AML-193 (cell line): ENCODE measurements at regions not wholly inside any gene's neighbourhood (a gene's known extent, or its start where the extent isn't known, plus 50 kb on each side); places are given as distances from the start of the nearest gene placed in this dataset.
"Not testable (repeated sequence)": the region's sequence is repeated elsewhere in the genome, so short reads cannot be mapped to it uniquely, and the experiment has no call there.

ENCODE experiments used
- DNase-seq, 2 experiments: peaks; one replicate each; lab custom pipeline; 2025; lab: John Stamatoyannopoulos, UW

- DNase-seq = no peak
These were observed 132.7 kb upstream of the TCF21 start for GRCh38 chr6:133756078-133756695.

- DNase-seq = no peak
These were observed 131.6 kb upstream of the TCF21 start for GRCh38 chr6:133757335-133757734.

- DNase-seq = no peak
These were observed 130.0 kb upstream of the TCF21 start for GRCh38 chr6:133758815-133759335.

GRCh38 chr6:133759524-133759923 lies 129.4 kb upstream of the TCF21 start:
- DNase-seq = no peak

GRCh38 chr6:133761706-133762105 lies 127.2 kb upstream of the TCF21 start:
- DNase-seq = no peak

- DNase-seq = no peak
These were observed 124.7 kb upstream of the TCF21 start for GRCh38 chr6:133764008-133764753.

GRCh38 chr6:133764754-133765208 lies 124.1 kb upstream of the TCF21 start:
- no peak for DNase-seq

- no peak for DNase-seq
These were observed 121.4 kb upstream of the TCF21 start for GRCh38 chr6:133767357-133767970.

- no peak for DNase-seq
These were observed 120.1 kb upstream of the TCF21 start for GRCh38 chr6:133768656-133769295.

- no peak for DNase-seq
These were observed 119.5 kb upstream of the TCF21 start for GRCh38 chr6:133769463-133769862.

GRCh38 chr6:133772567-133772966 lies 116.3 kb upstream of the TCF21 start:
- no peak for DNase-seq

- DNase-seq = no peak
These were observed 115.1 kb upstream of the TCF21 start for GRCh38 chr6:133773776-133774175.

GRCh38 chr6:133774356-133774755 lies 114.6 kb upstream of the TCF21 start:
- DNase-seq = no peak

GRCh38 chr6:133778414-133779130 lies 110.3 kb upstream of the TCF21 start:
- DNase-seq = no peak

GRCh38 chr6:133779916-133780695 lies 108.8 kb upstream of the TCF21 start:
- no peak for DNase-seq

GRCh38 chr6:133786016-133786415 lies 102.9 kb upstream of the TCF21 start:
- DNase-seq = no peak

GRCh38 chr6:133787122-133787521 lies 101.8 kb upstream of the TCF21 start:
- DNase-seq = no peak

- DNase-seq = no peak
These were observed 100.9 kb upstream of the TCF21 start for GRCh38 chr6:133787859-133788505.

- no peak for DNase-seq
These were observed 100.4 kb upstream of the TCF21 start for GRCh38 chr6:133788556-133788955.

GRCh38 chr6:133789449-133789848 lies 99.5 kb upstream of the TCF21 start:
- not testable (repeated sequence) for DNase-seq
